Neural progenitor cell (in vitro differentiated cells): ENCODE measurements at regions not wholly inside any gene's neighbourhood (a gene's known extent, or its start where the extent isn't known, plus 50 kb on each side); places are given as distances from the start of the nearest gene placed in this dataset.
"Not testable (repeated sequence)": the region's sequence is repeated elsewhere in the genome, so short reads cannot be mapped to it uniquely, and the experiment has no call there.

ENCODE experiments used
- DNase-seq: peaks from one replicate; pipeline ENCODE4 v3.0.0-alpha.2; 2016; ENCODE audit warnings: low spot score
- H2AFZ ChIP-seq: fragments of 200-600 bp; sonication (generic); replicated peaks from 2 replicates; pipeline ENCODE4 v1.6.1; 2016; ENCODE audit warnings: antibody characterized with exemption
- H3F3A ChIP-seq: fragments of 200-600 bp; sonication (generic); 2 replicates; pipeline ENCODE4 v1.6.1; 2016; ENCODE audit warnings: antibody characterized with exemption, low read depth
- H3K27ac ChIP-seq: fragments of 200-600 bp; sonication (generic); 2 replicates; pipeline ENCODE4 v1.5.1; 2016; ENCODE audit warnings: mild to moderate bottlenecking
- H3K27me3 ChIP-seq: fragments of 200-600 bp; sonication (generic); 2 replicates; pipeline ENCODE4 v1.6.1; 2016; ENCODE audit warnings: mild to moderate bottlenecking, moderate library complexity
- H3K36me3 ChIP-seq: fragments of 200-600 bp; sonication (generic); 2 replicates; pipeline ENCODE4 v1.5.1; 2016
- H3K4me1 ChIP-seq: fragments of 200-600 bp; sonication (generic); 2 replicates; pipeline ENCODE4 v1.6.1; 2016; ENCODE audit warnings: mixed run types
- H3K4me2 ChIP-seq: fragments of 200-600 bp; sonication (generic); 2 replicates; pipeline ENCODE4 v1.6.1; 2016
- H3K4me3 ChIP-seq: fragments of 200-600 bp; sonication (generic); 2 replicates; pipeline ENCODE4 v1.5.1; 2016
- H3K79me2 ChIP-seq: fragments of 200-600 bp; sonication (generic); 2 replicates; pipeline ENCODE4 v1.6.1; 2016; ENCODE audit warnings: low read depth
- H3K9ac ChIP-seq: fragments of 200-600 bp; sonication (generic); 2 replicates; pipeline ENCODE4 v1.6.1; 2016
- H3K9me3 ChIP-seq: fragments of 200-600 bp; sonication (generic); 2 replicates; pipeline ENCODE4 v1.5.1; 2016; ENCODE audit warnings: low read depth
- H4K20me1 ChIP-seq: fragments of 200-600 bp; sonication (generic); 2 replicates; pipeline ENCODE4 v1.6.1; 2016; ENCODE audit warnings: low read depth
- H3K27ac Mint-ChIP-seq: 3 replicates; pipeline ENCODE4 v1.8.0; 2021; ENCODE audit warnings: mixed read lengths
- H3K27me3 Mint-ChIP-seq: 2 replicates; pipeline ENCODE4 v1.8.0; 2022; ENCODE audit warnings: low read depth, mild to moderate bottlenecking, inconsistent platforms, moderate library complexity, mixed read lengths; ENCODE audit not compliant: insufficient read depth
- H3K36me3 Mint-ChIP-seq: 3 replicates; pipeline ENCODE4 v1.8.0; 2021; ENCODE audit warnings: mixed read lengths
- H3K4me1 Mint-ChIP-seq: 3 replicates; pipeline ENCODE4 v1.8.0; 2021; ENCODE audit warnings: mixed read lengths
- H3K4me3 Mint-ChIP-seq: 3 replicates; pipeline ENCODE4 v1.8.0; 2021; ENCODE audit warnings: mild to moderate bottlenecking, moderate library complexity, mixed read lengths
- H3K9me3 Mint-ChIP-seq: 3 replicates; pipeline ENCODE4 v1.8.0; 2020; ENCODE audit warnings: mixed read lengths

- not testable (repeated sequence) for H3K36me3 Mint-ChIP-seq, H3K4me3 Mint-ChIP-seq, H3K9me3 Mint-ChIP-seq, H3K27me3 ChIP-seq, H3K36me3 ChIP-seq, H2AFZ ChIP-seq, H3K79me2 ChIP-seq, H4K20me1 ChIP-seq, H3K27me3 Mint-ChIP-seq, H3K9ac ChIP-seq, H3K9me3 ChIP-seq
- H3K4me3 ChIP-seq, result peak overlapping the region; percentile 34
- Mint-ChIP-seq H3K27ac (peak overlapping the region; percentile 93), H3K4me1 (peaks cover 23% of the 10 kb centered on the region)
- peak overlapping the region; percentile 76 for H3K4me2 ChIP-seq
- H3K27ac ChIP-seq, result peak overlapping the region; percentile 94
- H3F3A ChIP-seq, result peaks cover 38% of the 10 kb centered on the region
- peak; percentile 70 for DNase-seq
- peaks cover 44% of the 10 kb centered on the region for H3K4me1 ChIP-seq
Observed at GRCh38 chr9:42306625-42307024, 123.2 kb downstream of the SPATA31A6 start.

- not testable (repeated sequence) for H3K36me3 ChIP-seq
Observed at GRCh38 chr9:42307449-42307848, 124.0 kb downstream of the SPATA31A6 start.

GRCh38 chr9:42310972-42311371 lies 127.5 kb downstream of the SPATA31A6 start:
- not testable (repeated sequence) for H3K9ac ChIP-seq, H4K20me1 ChIP-seq, H3K4me3 Mint-ChIP-seq, H3K27ac ChIP-seq, H3K36me3 ChIP-seq, H3K9me3 ChIP-seq, H3K27ac Mint-ChIP-seq, H3K27me3 Mint-ChIP-seq, H3K79me2 ChIP-seq, H3K9me3 Mint-ChIP-seq, H3K4me2 ChIP-seq, H2AFZ ChIP-seq, H3K4me3 ChIP-seq, H3K36me3 Mint-ChIP-seq, DNase-seq, H3K27me3 ChIP-seq
- Histone ChIP-seq H3K4me1 (peaks cover 36% of the 10 kb centered on the region), H3F3A (peaks cover 32% of the 10 kb centered on the region)
- H3K4me1 Mint-ChIP-seq, result peaks cover 22% of the 10 kb centered on the region

More at GRCh38 chr9:42307449-42307848, 124.0 kb downstream of the SPATA31A6 start:
- not testable (repeated sequence) for H3K27me3 ChIP-seq, H3K27me3 Mint-ChIP-seq, H4K20me1 ChIP-seq, H3K4me3 Mint-ChIP-seq, H3K9ac ChIP-seq, H3K79me2 ChIP-seq, H3K9me3 ChIP-seq, H3K9me3 Mint-ChIP-seq, H3K4me3 ChIP-seq, H3K36me3 Mint-ChIP-seq
- peak; percentile 12 for DNase-seq
- Histone ChIP-seq H3K4me1 (peaks cover 44% of the 10 kb centered on the region), H3K4me2 (peak overlapping the region; percentile 76), H3F3A (peaks cover 38% of the 10 kb centered on the region), H3K27ac (peak overlapping the region; percentile 94), H2AFZ (peak overlapping the region; percentile 76)
- Mint-ChIP-seq H3K4me1 (peaks cover 23% of the 10 kb centered on the region), H3K27ac (peak overlapping the region; percentile 92)

- H3K4me3 Mint-ChIP-seq, H3F3A ChIP-seq, H3K4me2 ChIP-seq, H3K4me3 ChIP-seq, H3K9me3 ChIP-seq, H3K4me1 ChIP-seq, H3K36me3 Mint-ChIP-seq, DNase-seq, H2AFZ ChIP-seq, H3K27ac ChIP-seq, H4K20me1 ChIP-seq, H3K27me3 ChIP-seq, H3K4me1 Mint-ChIP-seq, H3K9me3 Mint-ChIP-seq, H3K27ac Mint-ChIP-seq, H3K79me2 ChIP-seq, H3K9ac ChIP-seq, H3K36me3 ChIP-seq, H3K27me3 Mint-ChIP-seq: not testable (repeated sequence)
Observed at GRCh38 chr9:42316026-42316425, 132.6 kb downstream of the SPATA31A6 start.

GRCh38 chr9:42317677-42318076 lies 134.2 kb downstream of the SPATA31A6 start:
- DNase-seq, result peak; percentile 7
- peak overlapping the region; percentile 66 for H3K27ac Mint-ChIP-seq

GRCh38 chr9:42323084-42323809 lies 139.8 kb downstream of the SPATA31A6 start:
- not testable (repeated sequence) for H3K27ac ChIP-seq, H2AFZ ChIP-seq, H3K4me3 Mint-ChIP-seq, H3K27me3 Mint-ChIP-seq, H3K9me3 ChIP-seq, H3K4me3 ChIP-seq, H4K20me1 ChIP-seq, H3K36me3 Mint-ChIP-seq, H3K9ac ChIP-seq, H3K36me3 ChIP-seq, H3K27me3 ChIP-seq, H3F3A ChIP-seq, H3K79me2 ChIP-seq, H3K9me3 Mint-ChIP-seq
- peak; percentile 57 for DNase-seq
- Histone ChIP-seq H3K4me1 (peaks cover 13% of the 10 kb centered on the region), H3K4me2 (peak overlapping the region; percentile 27)
- H3K4me1 Mint-ChIP-seq, result peaks cover 27% of the 10 kb centered on the region
- H3K27ac Mint-ChIP-seq, result peak overlapping the region; percentile 61

More at GRCh38 chr9:42317677-42318076, 134.2 kb downstream of the SPATA31A6 start:
- not testable (repeated sequence) for H3K79me2 ChIP-seq, H3K9me3 ChIP-seq, H3F3A ChIP-seq, H3K4me3 Mint-ChIP-seq, H3K4me2 ChIP-seq, H3K27me3 ChIP-seq, H3K36me3 Mint-ChIP-seq, H3K27me3 Mint-ChIP-seq, H3K4me1 ChIP-seq, H3K9me3 Mint-ChIP-seq, H3K36me3 ChIP-seq, H3K9ac ChIP-seq, H4K20me1 ChIP-seq, H3K27ac ChIP-seq, H3K4me3 ChIP-seq, H3K4me1 Mint-ChIP-seq
- H2AFZ ChIP-seq, result peak overlapping the region; percentile 72

GRCh38 chr9:42325142-42325541 lies 141.7 kb downstream of the SPATA31A6 start:
- H3K9ac ChIP-seq, H3K9me3 ChIP-seq, H3F3A ChIP-seq, H3K27me3 ChIP-seq, H3K9me3 Mint-ChIP-seq, H3K36me3 Mint-ChIP-seq, H3K4me3 ChIP-seq, H3K27ac ChIP-seq, H3K27me3 Mint-ChIP-seq, H3K36me3 ChIP-seq, H2AFZ ChIP-seq, H4K20me1 ChIP-seq, H3K79me2 ChIP-seq, DNase-seq, H3K27ac Mint-ChIP-seq, H3K4me3 Mint-ChIP-seq, H3K4me2 ChIP-seq: not testable (repeated sequence)
- peaks cover 30% of the 10 kb centered on the region for H3K4me1 Mint-ChIP-seq
- peaks cover 13% of the 10 kb centered on the region for H3K4me1 ChIP-seq

DNA sequence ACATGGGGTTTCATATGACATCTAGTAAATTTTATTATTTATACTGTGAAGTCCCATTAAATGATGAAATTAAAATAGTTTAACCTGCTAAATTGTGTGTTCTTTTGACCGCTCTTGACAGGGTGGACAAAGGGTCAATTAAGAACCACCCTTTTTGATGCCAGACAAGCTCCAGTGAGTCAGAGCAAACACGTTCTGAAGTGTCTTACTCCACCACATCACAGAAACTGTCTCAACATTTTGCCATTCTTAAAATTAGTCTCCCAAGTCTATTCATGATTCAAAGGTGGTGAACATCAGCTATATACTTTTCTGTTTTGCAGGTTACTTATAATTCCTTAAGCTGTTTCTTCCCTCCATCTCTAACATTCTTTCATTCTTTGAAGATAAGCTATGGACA lies 142.1 kb downstream of the SPATA31A6 start:
- peaks cover 11% of the 10 kb centered on the region for H3K9me3 Mint-ChIP-seq
- H3K4me1 ChIP-seq, result peaks cover 13% of the 10 kb centered on the region
- H3K4me2 ChIP-seq, H3K27me3 Mint-ChIP-seq, H2AFZ ChIP-seq, H3K4me3 ChIP-seq, H3K27ac ChIP-seq, H3K4me3 Mint-ChIP-seq, H3K27me3 ChIP-seq, H4K20me1 ChIP-seq, DNase-seq, H3K9ac ChIP-seq, H3K36me3 ChIP-seq, H3K36me3 Mint-ChIP-seq, H3K27ac Mint-ChIP-seq, H3K79me2 ChIP-seq, H3K9me3 ChIP-seq, H3F3A ChIP-seq: not testable (repeated sequence)
- peaks cover 31% of the 10 kb centered on the region for H3K4me1 Mint-ChIP-seq
